Glutamatergic neuron (in vitro differentiated cells): ENCODE measurements at regions not wholly inside any gene's neighbourhood (a gene's known extent, or its start where the extent isn't known, plus 50 kb on each side); places are given as distances from the start of the nearest gene placed in this dataset.

Experiments used
- DNase-seq: peaks from one replicate; pipeline ENCODE4 v3.0.0; 2022
- H3K27ac Mint-ChIP-seq: one replicate; pipeline ENCODE4 v1.8.0; 2020; ENCODE audit warnings: mild to moderate bottlenecking, mixed read lengths, inconsistent platforms; ENCODE audit not compliant: unreplicated experiment
- H3K27me3 Mint-ChIP-seq: one replicate; pipeline ENCODE4 v1.8.0; 2020; ENCODE audit warnings: mild to moderate bottlenecking, moderate library complexity, mixed read lengths, inconsistent platforms; ENCODE audit not compliant: unreplicated experiment
- H3K36me3 Mint-ChIP-seq: one replicate; pipeline ENCODE4 v1.8.0; 2020; ENCODE audit warnings: mild to moderate bottlenecking, mixed read lengths, inconsistent platforms; ENCODE audit not compliant: unreplicated experiment
- H3K4me1 Mint-ChIP-seq: one replicate; pipeline ENCODE4 v1.8.0; 2020; ENCODE audit warnings: mild to moderate bottlenecking, low read depth, mixed read lengths, inconsistent platforms; ENCODE audit not compliant: unreplicated experiment
- H3K4me3 Mint-ChIP-seq: one replicate; pipeline ENCODE4 v1.8.0; 2020; ENCODE audit warnings: mild to moderate bottlenecking, mixed read lengths, inconsistent platforms; ENCODE audit not compliant: unreplicated experiment
- H3K9me3 Mint-ChIP-seq: one replicate; pipeline ENCODE4 v1.8.0; 2020; ENCODE audit warnings: mild to moderate bottlenecking, moderate library complexity, mixed read lengths, inconsistent platforms; ENCODE audit not compliant: unreplicated experiment
- CTCF ChIP-seq: fragments of 200-600 bp; sonication (generic); IDR thresholded peaks from one replicate; pipeline ENCODE4 v1.5.0; 2021; ENCODE audit not compliant: partially characterized antibody, unreplicated experiment

- no peak for DNase-seq
- Mint-ChIP-seq H3K27me3 (no peaks in the 10 kb centered on the region), H3K4me3 (no peak overlapping the region), H3K36me3 (no peaks in the 10 kb centered on the region), H3K27ac (no peak overlapping the region), H3K9me3 (peaks cover 3% of the 10 kb centered on the region), H3K4me1 (no peaks in the 10 kb centered on the region)
- TF ChIP-seq CTCF = no peak
These were observed 381.6 kb downstream of the NDFIP2 start for GRCh38 chr13:79862515-79862914.

- Mint-ChIP-seq H3K27ac (no peak overlapping the region), H3K36me3 (no peaks in the 10 kb centered on the region), H3K27me3 (no peaks in the 10 kb centered on the region), H3K4me1 (no peaks in the 10 kb centered on the region), H3K9me3 (peaks cover 3% of the 10 kb centered on the region), H3K4me3 (no peak overlapping the region)
- DNase-seq = no peak
- TF ChIP-seq CTCF = no peak
These were observed 380.8 kb downstream of the NDFIP2 start for GRCh38 chr13:79861731-79862130.

GRCh38 chr13:79860791-79861190, 379.8 kb downstream of the NDFIP2 start:
- no peaks in the 10 kb centered on the region for H3K27me3 Mint-ChIP-seq
- TF ChIP-seq CTCF = no peak
- H3K9me3 Mint-ChIP-seq = peaks cover 3% of the 10 kb centered on the region
- no peak overlapping the region for H3K4me3 Mint-ChIP-seq
- H3K36me3 Mint-ChIP-seq = no peaks in the 10 kb centered on the region
- H3K4me1 Mint-ChIP-seq = no peaks in the 10 kb centered on the region
- DNase-seq = no peak
- no peak overlapping the region for H3K27ac Mint-ChIP-seq

- Mint-ChIP-seq H3K4me1 (no peaks in the 10 kb centered on the region), H3K9me3 (peaks cover 1% of the 10 kb centered on the region), H3K4me3 (no peak overlapping the region), H3K27me3 (peaks cover 3% of the 10 kb centered on the region), H3K27ac (no peak overlapping the region), H3K36me3 (no peaks in the 10 kb centered on the region)
- no peak for TF ChIP-seq CTCF
- no peak for DNase-seq
These were observed 378.8 kb downstream of the NDFIP2 start for GRCh38 chr13:79859756-79860155.

GRCh38 chr13:79853251-79853650, 372.3 kb downstream of the NDFIP2 start:
- Mint-ChIP-seq H3K36me3 (no peaks in the 10 kb centered on the region), H3K27me3 (peaks cover 3% of the 10 kb centered on the region), H3K9me3 (peaks cover 1% of the 10 kb centered on the region), H3K27ac (no peak overlapping the region), H3K4me3 (no peak overlapping the region), H3K4me1 (peaks cover 3% of the 10 kb centered on the region)
- DNase-seq = no peak
- no peak for TF ChIP-seq CTCF
